SK-MEL-5 (cell line): ENCODE measurements at regions not wholly inside any gene's neighbourhood (a gene's known extent, or its start where the extent isn't known, plus 50 kb on each side); places are given as distances from the start of the nearest gene placed in this dataset.
"Not testable (repeated sequence)": the region's sequence is repeated elsewhere in the genome, so short reads cannot be mapped to it uniquely, and the experiment has no call there.

Experiments used
- DNase-seq: peaks from one replicate; pipeline ENCODE4 v3.0.0-alpha.2; 2016; ENCODE audit warnings: low read depth, low spot score
- in situ Hi-C: cut with HindIII; loops from 2 replicates; pipeline ENCODE4 v1.10.0; 2016; ENCODE audit warnings: low sequenced_read_pairs, high pct_unique_total_duplicates, low pct_unique_long_range_greater_than_20kb

- DNase-seq, result no peak
- in situ Hi-C loops, result no loop called here
Measured at GRCh38 chr11:116680349-116681125, 92.2 kb downstream of the BUD13 start.

GRCh38 chr11:116678887-116679286 lies 93.9 kb downstream of the BUD13 start:
- in situ Hi-C loops, result no loop called here
- DNase-seq, result no peak

GRCh38 chr11:116667318-116667717 lies 105.5 kb downstream of the BUD13 start:
- DNase-seq, in situ Hi-C loops: not testable (repeated sequence)

- DNase-seq, in situ Hi-C loops: not testable (repeated sequence)
Measured at GRCh38 chr11:116666673-116667249, 106.0 kb downstream of the BUD13 start.

GRCh38 chr11:116665523-116665922 lies 107.3 kb downstream of the BUD13 start:
- DNase-seq, result no peak
- in situ Hi-C loops, result no loop called here

GRCh38 chr11:116661056-116661455 lies 111.7 kb downstream of the BUD13 start:
- in situ Hi-C loops, result no loop called here
- DNase-seq, result no peak

- no peak for DNase-seq
- in situ Hi-C loops, result no loop called here
Measured at GRCh38 chr11:116660011-116660410, 112.8 kb downstream of the BUD13 start.

- in situ Hi-C loops, result no loop called here
- no peak for DNase-seq
Measured at GRCh38 chr11:116658876-116659535, 113.8 kb downstream of the BUD13 start.

- DNase-seq, result peak; percentile 48
- in situ Hi-C loops, result no loop called here
Measured at GRCh38 chr11:116657842-116658825, 114.7 kb downstream of the BUD13 start.

GRCh38 chr11:116656011-116656410 lies 116.8 kb downstream of the BUD13 start:
- in situ Hi-C loops, result no loop called here

GRCh38 chr11:116654526-116654925 lies 118.3 kb downstream of the BUD13 start:
- DNase-seq, result no peak
- in situ Hi-C loops, result no loop called here

More at GRCh38 chr11:116656011-116656410, 116.8 kb downstream of the BUD13 start:
- no peak for DNase-seq

- in situ Hi-C loops, result no loop called here
- no peak for DNase-seq
Measured at GRCh38 chr11:116653206-116653605, 119.6 kb downstream of the BUD13 start.

GRCh38 chr11:116651737-116652237 lies 121.0 kb downstream of the BUD13 start:
- no peak for DNase-seq
- in situ Hi-C loops, result no loop called here

- no peak for DNase-seq
- in situ Hi-C loops, result no loop called here
Measured at GRCh38 chr11:116651098-116651736, 121.6 kb downstream of the BUD13 start.

- no peak for DNase-seq
- in situ Hi-C loops, result no loop called here
Measured at GRCh38 chr11:116650052-116650451, 122.7 kb downstream of the BUD13 start.

GRCh38 chr11:116649268-116649667 lies 123.5 kb downstream of the BUD13 start:
- DNase-seq, result no peak
- in situ Hi-C loops, result no loop called here
